ENCODE measurements at regions not wholly inside any gene's neighbourhood (a gene's known extent, or its start where the extent isn't known, plus 50 kb on each side); places are given as distances from the start of the nearest gene placed in this dataset.

GRCh38 chr5:56685503-56686217 lies 129.7 kb upstream of the MAP3K1 start:
- Histone ChIP-seq H3K9ac (no peak overlapping the region), H2AFZ (ENCODE audit: low read depth) (no peak overlapping the region), H3K4me2 (no peak overlapping the region), H3K9me3 (no peaks in the 10 kb centered on the region), H3K79me2 (ENCODE audit: insufficient read depth) (no peaks in the 10 kb centered on the region), H3F3A (replicated peaks; ENCODE audit: insufficient read depth) (no peaks in the 10 kb centered on the region), H3K4me1 (ENCODE audit: control insufficient read depth in 1 of 2, insufficient read depth in 2 of 2, low read depth in 1 of 2, low read length in 1 of 2) (peaks cover 0 to 16% of the 10 kb centered on the region in 2 experiments; a peak in 2 of 4 replicates), H4K20me1 (ENCODE audit: insufficient read depth) (no peaks in the 10 kb centered on the region), H3K9me2 (no peaks in the 10 kb centered on the region), H3K4me3 (ENCODE audit: low read depth in 2 of 2, low read length in 1 of 2) (no peak overlapping the region), H3K27me3 (ENCODE audit: insufficient read depth) (no peaks in the 10 kb centered on the region), H3K27ac (ENCODE audit: low read depth in 2 of 2, low read length in 1 of 2) (no peak overlapping the region), H3K36me3 (replicated peaks in 1 of 2; ENCODE audit: control insufficient read depth in 1 of 2, insufficient read depth in 2 of 2, low read length in 1 of 2) (no peaks in the 10 kb centered on the region)
- DNase-seq = no peak
- TF ChIP-seq CTCF (IDR thresholded peaks at IDR 0.05) = no peak
- TF ChIP-seq MEF2A (IDR thresholded peaks at IDR 0.05; ENCODE audit: borderline replicate concordance, low read depth) = no peak
- no peak for TF ChIP-seq GABPA (IDR thresholded peaks at IDR 0.05; ENCODE audit: low read depth)
- no peak for TF ChIP-seq RAD21 (IDR thresholded peaks at IDR 0.05; ENCODE audit: low read length)
- TF ChIP-seq EZH2phosphoT487 (IDR thresholded peaks at IDR 0.05; ENCODE audit: borderline replicate concordance, low read depth) = no peak
- no peak for TF ChIP-seq TCF12 (IDR thresholded peaks at IDR 0.05)
- TF ChIP-seq TAF1 (IDR thresholded peaks at IDR 0.05; ENCODE audit: borderline replicate concordance, low read depth, low read length) = no peak
- TF ChIP-seq IRF3 (IDR thresholded peaks at IDR 0.05; ENCODE audit: low read depth, low read length) = no peak
- no peak for TF ChIP-seq CHD2 (IDR thresholded peaks at IDR 0.05; ENCODE audit: low read length, partially characterized antibody)
- no peak for TF ChIP-seq RXRA (IDR thresholded peaks at IDR 0.05; ENCODE audit: borderline replicate concordance, low read depth)
- CTCF ChIA-PET = interaction anchor here (2.4 kb wide), 1 partner anchor 16 kb away, joined by 5 read pairs; no protein-coding TSS in a partner anchor
- POLR2A ChIA-PET = no interaction called here
- WGBS (ENCODE audit: low lambda C conversion rate) = 53% methylated on average over 2 of the region's 2 CpGs

- H3K9ac ChIP-seq = no peak overlapping the region
- no peaks in the 10 kb centered on the region for H3F3A ChIP-seq (replicated peaks; ENCODE audit: insufficient read depth)
- no peak for DNase-seq
- no peak overlapping the region for H3K4me2 ChIP-seq
- H3K79me2 ChIP-seq (ENCODE audit: insufficient read depth) = no peaks in the 10 kb centered on the region
- no peaks in the 10 kb centered on the region for H3K9me2 ChIP-seq
- ChIA-PET CTCF (no interaction called here), POLR2A (no interaction called here)
- H3K4me3 ChIP-seq (ENCODE audit: low read depth in 2 of 2, low read length in 1 of 2) = no peak overlapping the region
- no peaks in the 10 kb centered on the region for H3K9me3 ChIP-seq
- peaks cover 0 to 16% of the 10 kb centered on the region in 2 experiments; a peak in 2 of 4 replicates for H3K4me1 ChIP-seq (ENCODE audit: control insufficient read depth in 1 of 2, insufficient read depth in 2 of 2, low read depth in 1 of 2, low read length in 1 of 2)
- no peak overlapping the region for H2AFZ ChIP-seq (ENCODE audit: low read depth)
- H4K20me1 ChIP-seq (ENCODE audit: insufficient read depth) = no peaks in the 10 kb centered on the region
- H3K27me3 ChIP-seq (ENCODE audit: insufficient read depth) = no peaks in the 10 kb centered on the region
- H3K27ac ChIP-seq (ENCODE audit: low read depth in 2 of 2, low read length in 1 of 2) = no peak overlapping the region
- 56% methylated on average over 3 of the region's 3 CpGs for WGBS (ENCODE audit: low lambda C conversion rate)
- H3K36me3 ChIP-seq (replicated peaks in 1 of 2; ENCODE audit: control insufficient read depth in 1 of 2, insufficient read depth in 2 of 2, low read length in 1 of 2) = no peaks in the 10 kb centered on the region
- TF ChIP-seq RCOR1 (IDR thresholded peaks at IDR 0.05; ENCODE audit: low read length) (no peak), IRF3 (IDR thresholded peaks at IDR 0.05; ENCODE audit: low read depth, low read length) (no peak), ZBTB33 (IDR thresholded peaks at IDR 0.05; ENCODE audit: borderline replicate concordance, low read depth) (no peak), CTCF (IDR thresholded peaks at IDR 0.05) (no peak), RFX5 (IDR thresholded peaks at IDR 0.05; ENCODE audit: low read length) (no peak), USF2 (IDR thresholded peaks at IDR 0.05; ENCODE audit: borderline replicate concordance, low read depth, low read length) (no peak), MAX (IDR thresholded peaks at IDR 0.05; ENCODE audit: low read depth) (no peak), EZH2phosphoT487 (IDR thresholded peaks at IDR 0.05; ENCODE audit: borderline replicate concordance, low read depth) (no peak), MEF2A (IDR thresholded peaks at IDR 0.05; ENCODE audit: borderline replicate concordance, low read depth) (no peak)
Observed at GRCh38 chr5:56684159-56684558, 131.2 kb upstream of the MAP3K1 start.
